Activated effector memory CD4-positive, alpha-beta T cell treated with anti-CD3 and anti-CD28 coated beads, Interleukin-2, amount 50 U/mL, for 16 hours (primary cell): ENCODE measurements at regions not wholly inside any gene's neighbourhood (a gene's known extent, or its start where the extent isn't known, plus 50 kb on each side); places are given as distances from the start of the nearest gene placed in this dataset.

ENCODE experiments used
- DNase-seq: peaks from one replicate; pipeline ENCODE4 v3.0.0-alpha.2; 2020

DNA sequence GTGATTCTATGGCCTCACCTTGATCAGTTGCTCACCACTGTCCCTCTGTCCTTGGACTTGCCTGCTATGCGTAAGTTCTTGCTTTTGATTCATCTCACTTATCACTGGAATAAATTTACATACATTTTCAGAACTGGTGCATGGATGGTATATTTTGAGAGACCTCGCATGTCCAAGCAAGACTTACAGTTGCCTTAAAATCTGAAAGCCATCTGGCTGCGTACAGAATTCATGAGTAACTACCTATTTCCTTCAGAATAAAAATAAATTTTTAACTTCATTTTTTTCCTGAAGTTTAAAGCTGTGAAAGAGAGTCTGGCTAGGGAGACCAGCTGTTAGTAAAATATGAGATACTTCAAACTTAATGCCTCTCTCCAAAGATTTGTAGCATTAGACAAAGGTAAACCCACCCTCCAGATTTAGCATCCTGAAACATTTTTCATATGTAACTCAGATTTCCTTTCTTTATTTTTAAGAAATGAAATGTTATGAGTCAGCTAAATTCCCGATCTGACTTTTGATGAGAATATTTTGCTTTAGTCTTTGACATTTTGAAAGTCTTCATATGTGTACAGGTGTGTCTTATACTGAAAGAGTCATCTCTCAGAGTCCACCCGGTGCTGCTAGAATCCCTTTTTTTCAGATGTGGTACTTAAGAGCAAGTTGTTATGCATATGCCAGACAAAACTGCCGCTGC lies 136.4 kb upstream of the CELF2 start:
- no peak for DNase-seq

DNA sequence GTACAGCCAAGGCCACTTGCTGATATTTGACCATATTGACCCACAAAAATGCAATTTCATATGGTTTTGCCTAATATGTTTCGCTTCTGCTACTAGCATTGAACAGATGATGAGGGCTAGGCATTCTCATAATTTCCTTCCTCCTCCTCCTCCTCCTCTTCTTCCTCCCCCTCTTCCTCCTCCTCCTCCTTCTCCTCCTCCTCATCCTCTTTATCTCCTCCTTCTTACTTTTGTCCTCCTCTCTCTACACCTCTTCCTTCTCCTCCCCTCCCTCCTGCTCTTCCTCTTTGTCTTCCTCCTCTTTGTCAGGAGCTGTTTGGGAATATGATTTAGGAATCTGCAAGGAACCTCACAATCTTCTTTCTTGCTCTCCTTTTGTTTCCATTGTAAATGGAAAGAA lies 133.9 kb upstream of the CELF2 start:
- DNase-seq, result no peak

DNA sequence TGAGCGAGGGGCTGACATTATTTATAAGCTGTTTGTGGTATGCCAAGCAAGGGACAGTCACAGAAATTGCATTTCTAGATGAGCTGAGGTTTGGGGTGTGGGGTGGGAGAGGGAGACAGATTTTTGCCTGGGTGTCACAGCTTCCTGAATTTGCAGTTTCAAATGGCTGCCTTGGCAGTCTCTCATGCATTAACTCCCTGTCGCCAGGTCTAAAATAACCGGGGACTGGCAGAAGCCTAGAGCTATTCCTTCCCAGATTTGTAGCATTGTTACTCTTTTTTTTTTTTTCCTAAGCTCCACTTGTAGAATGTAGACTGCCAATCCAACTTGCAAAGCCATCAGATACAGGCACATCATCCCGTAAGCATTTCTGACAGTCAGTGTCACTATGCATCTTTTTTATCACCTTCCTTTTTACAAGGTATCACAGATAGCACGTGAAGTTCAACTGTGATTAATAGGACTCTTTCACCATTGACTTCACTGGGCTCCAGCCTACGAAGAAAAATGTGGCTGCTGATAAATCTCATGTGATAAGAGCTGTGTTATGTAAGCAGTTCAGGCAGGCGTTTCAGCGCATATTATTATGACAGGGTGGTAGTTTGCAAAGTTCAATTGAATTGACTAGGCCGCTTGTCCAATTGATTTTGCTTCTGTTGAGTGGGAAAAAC lies 130.7 kb upstream of the CELF2 start:
- DNase-seq, result no peak

DNA sequence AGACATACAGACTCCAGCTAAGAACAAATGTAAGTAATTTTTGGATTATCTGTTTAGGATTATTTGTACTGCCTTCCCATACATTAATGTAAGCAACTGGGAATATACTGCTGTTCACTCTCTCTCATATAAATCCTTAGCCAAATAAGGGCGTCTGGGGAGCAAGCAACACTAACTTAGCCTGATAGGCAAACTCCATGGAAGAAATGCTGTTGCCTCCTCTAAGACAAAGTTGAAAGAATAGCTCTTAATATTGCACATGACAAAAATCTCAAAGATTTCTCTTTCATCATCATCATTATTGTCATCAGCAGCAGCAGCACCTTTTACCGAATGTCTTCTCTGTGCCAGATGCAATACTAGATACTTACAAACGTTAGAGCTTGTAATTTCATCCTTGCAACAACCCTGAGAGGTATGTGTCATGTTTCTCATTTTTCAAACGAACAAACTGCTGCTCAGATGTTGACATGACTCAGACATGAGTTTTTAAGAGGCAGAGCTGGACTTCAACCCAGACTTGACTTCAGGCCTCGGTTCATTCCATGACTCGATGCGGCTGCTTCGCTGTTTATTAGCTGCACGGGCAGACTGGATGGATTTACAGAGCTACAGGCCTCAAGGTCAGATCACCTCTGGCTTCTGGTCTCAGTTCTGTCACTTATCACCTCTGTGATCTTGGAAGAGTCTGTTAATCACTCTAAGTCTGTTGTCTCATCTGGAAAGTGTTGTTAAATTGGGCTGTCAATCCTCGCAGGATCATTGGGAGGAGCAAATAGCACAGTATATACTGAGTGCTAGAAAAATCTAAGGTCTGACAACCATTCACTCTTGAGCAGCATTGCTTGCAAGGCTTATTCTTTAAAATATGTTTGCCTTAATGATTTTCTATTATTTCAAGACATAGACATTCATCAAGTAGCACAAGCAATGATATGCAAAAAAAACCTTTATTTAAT lies 126.3 kb upstream of the CELF2 start:
- no peak for DNase-seq

DNA sequence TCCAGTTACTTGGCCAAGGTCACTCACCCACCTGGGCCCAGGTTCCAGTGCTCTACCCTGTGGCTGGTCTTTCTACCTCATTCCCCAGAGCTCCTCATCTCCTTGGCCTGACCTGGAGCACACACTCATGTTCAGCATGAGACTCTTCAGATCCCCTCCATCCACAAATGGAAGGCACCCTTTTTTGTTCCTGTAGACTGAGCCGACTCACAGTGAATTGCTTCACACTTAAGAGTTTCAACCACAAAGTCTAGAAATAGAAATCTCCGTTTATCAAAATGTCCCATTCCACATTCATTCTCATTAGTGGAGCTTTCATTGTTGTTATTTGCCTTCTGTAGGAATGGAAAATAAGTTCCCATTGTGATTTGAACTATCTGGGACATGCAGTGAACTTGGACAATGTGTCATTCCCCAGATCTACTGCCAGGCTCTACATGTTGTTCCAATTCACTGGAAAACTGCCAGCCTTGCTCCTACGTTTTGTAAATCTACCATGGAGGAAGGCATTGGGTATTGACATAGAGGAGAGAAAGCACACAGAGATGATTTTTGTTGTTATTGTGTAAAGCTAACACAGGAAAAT lies 125.3 kb upstream of the CELF2 start:
- no peak for DNase-seq

DNA sequence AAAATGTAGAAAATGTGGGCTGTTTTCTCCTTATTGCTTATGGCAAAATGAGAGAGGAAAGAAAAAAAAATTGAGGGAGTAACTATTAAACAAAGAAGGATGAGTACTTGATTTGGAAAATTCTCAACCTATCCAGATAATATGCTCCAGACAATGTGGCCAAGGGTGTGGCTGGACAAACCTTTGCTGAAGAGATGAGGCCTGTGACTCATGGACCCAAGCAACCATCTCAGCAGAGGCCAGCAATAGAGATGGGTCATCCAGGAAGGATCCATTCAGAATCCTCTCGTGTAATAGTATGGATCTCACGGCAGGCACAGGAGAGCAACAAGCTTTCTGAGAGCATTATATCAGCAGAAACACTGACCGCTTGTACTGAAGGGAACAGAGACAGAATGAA lies 120.3 kb upstream of the CELF2 start:
- DNase-seq, result no peak

DNA sequence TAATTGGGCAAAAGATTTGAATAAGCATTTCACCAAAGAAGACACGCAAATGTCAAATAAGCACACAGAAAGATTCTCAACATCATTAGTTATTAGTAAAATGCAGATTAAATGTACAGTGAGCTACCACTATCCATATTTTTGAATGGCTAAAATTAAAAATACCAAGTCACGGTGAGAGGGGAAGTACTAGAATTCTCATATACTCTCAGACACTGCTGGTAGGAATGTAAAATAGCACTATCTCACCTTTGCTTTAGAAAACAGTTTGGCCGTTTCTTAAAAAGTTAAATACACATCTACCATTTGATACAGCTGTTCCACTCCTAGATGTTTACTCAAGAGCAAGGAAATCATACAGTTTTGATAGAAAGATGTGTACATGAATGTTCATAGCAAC lies 115.8 kb upstream of the CELF2 start:
- no peak for DNase-seq

DNA sequence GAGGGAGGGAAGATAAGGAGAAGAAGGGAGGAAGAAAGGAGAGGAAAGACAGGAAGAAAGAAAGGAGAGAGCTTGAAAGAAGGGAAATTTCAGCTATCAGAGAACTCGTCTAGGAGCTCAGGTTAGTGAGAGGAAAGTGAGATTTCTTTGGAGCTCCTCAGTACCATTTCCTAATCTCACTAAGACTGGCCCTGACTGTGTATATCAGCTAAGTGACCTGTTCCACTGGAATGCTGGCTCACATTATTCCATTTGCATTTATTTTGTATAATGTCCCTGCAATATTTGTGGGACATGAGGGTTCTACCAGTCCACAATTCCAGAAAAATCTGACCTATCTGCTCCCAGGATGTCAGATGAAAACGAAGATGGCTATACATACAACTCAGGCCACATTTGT lies 114.7 kb upstream of the CELF2 start:
- DNase-seq, result no peak

DNA sequence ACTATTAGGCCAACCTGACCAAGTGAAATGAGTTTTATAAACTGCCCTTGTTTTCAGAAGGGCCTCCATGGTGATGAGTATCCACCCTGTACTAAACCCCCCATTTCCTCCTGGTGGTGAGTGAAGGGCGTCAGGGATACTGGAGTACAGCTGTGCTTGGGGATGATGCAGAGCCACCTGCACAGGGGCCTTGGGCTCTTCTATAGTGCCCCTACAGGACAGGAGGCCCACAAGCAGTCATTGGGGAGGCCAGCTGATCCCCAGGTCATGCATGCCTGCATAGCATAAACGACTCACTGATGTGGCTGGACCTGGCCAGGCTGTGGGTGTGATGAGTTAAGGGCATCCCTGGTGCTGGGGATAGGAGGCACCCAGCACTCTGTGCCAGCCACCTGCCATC lies 114.1 kb upstream of the CELF2 start:
- DNase-seq, result no peak

DNA sequence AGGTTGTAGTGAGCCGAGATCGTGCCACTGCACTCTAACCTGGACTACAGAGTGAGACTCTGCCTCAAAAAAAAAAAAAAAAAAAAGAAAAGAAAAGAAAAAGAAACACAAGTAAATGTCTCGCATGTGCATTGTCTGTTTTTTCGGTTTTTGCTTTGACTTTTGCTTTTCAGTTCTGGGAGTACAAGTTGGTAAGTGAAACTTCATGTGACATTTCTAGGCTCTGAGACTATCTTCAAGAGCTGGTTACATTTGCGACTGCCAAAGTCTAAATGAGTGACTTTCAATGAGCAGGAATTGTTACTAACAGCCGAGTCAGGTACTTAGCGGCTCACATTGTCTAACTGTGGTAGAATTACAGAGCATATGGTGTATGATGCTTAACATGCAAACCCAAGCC lies 107.0 kb upstream of the CELF2 start:
- DNase-seq, result no peak

DNA sequence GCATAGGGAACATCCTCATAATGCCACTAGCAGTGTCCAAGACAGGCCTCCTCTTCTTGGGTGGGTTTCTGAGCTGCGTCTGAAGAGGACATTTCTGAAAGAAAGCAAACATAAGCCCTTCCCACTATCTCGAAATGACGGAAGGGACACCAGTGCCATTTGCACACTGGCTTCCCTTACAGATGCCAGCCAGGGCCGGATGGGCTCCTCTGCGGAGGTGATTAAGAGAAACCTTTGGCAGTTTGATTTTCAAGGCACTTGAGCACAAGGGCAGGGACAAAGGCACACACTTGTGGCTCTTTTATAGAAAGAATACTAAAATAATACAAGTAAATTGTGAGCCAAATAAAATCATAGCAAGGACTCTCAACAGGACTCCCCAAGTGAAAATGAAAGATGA lies 106.6 kb upstream of the CELF2 start:
- DNase-seq, result no peak

DNA sequence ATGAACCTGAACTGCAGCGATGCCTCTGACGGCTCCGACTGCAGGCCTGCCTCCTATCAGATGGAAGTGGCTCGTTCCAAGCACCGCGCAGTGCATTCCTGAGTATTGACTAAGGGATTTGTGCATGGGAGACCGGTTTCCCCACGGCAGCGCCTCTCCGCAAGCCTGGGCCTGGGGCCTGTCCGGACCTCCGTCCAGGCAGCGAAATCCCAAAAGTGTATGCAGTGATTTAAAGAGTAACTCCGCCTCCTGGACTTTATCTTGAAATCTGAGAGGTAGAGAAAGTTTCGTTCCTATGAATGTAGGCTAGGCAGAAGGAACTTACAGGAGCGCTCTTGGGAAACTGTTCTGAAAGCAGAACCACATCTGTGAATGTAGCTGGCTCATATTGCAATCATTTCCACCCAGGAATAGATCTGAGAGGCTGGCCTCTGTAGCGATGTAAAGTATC lies 106.2 kb upstream of the CELF2 start:
- DNase-seq, result no peak

DNA sequence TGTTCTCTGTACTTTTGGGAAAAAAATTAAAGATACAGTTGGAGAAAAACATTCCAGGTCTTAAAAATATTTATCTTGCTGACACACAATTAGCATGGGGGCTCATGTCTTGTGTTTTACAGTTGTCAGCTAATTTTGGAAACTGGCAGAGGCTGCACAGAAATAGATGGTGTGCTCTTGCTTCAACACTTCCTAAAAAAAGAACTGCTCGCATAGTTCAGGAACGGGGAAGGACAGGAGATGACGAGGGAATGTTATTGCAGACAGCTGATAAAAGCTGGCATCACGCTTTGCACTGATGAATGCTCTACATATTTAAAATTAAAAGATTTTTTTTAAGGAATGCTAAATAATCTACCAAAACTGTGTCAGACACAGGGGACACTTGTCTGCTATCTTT lies 103.5 kb upstream of the CELF2 start:
- no peak for DNase-seq

DNA sequence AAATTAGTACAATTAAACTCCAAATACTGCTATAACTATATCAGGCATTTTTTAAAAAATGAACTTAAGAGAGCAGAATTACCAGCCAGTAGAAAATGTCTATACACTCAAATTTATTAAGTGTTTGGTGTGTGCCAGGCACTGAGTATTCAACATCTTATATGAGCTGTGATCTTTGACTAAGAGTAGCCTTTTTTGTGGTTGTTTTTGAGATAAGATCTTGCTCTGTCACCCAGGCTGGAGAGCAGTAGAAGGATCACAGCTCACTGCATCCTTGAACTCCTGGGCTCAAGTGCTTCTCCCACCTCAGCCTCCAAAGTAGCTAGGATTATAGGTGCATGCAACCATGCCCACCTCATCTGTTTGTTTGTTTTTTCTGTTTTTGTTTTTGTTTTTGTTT lies 102.5 kb upstream of the CELF2 start:
- no peak for DNase-seq

DNA sequence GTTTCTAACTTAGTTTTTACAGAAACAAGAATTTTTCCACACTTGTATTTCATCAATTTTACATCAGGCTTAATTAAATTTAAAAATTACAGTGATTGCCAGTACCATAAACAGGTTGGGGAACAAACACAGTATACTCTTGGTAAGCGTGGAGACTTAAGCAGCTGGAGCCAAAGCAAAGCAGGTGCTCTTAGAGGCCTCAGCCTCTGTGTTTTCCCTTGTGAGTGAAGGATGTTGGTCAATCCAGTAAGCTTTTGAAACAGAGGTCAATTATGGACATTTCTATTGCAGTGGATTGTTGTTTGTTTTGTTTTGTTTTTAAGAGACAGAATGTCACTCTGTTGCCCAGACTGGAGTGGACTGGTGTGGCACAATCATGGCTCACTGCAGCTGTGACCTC lies 100.6 kb upstream of the CELF2 start:
- DNase-seq, result no peak

DNA sequence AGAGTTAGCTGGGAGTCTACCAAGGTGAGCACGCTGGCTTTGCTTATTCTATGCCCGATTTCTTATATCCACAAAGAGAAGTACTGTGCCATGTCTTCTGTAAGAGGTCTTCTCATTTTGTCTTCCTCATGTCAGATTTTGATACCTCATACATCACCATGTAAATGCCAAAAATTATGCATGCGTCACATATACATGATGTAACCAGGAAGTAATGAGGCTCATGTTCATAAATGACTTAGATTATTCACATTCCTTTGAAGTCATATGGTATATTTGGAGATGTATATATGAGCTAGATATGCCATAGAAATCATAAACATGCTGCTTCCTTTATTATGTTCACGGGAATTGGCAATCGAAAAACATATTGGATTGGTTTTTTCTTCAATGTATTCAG lies 97.7 kb upstream of the CELF2 start:
- DNase-seq, result no peak

DNA sequence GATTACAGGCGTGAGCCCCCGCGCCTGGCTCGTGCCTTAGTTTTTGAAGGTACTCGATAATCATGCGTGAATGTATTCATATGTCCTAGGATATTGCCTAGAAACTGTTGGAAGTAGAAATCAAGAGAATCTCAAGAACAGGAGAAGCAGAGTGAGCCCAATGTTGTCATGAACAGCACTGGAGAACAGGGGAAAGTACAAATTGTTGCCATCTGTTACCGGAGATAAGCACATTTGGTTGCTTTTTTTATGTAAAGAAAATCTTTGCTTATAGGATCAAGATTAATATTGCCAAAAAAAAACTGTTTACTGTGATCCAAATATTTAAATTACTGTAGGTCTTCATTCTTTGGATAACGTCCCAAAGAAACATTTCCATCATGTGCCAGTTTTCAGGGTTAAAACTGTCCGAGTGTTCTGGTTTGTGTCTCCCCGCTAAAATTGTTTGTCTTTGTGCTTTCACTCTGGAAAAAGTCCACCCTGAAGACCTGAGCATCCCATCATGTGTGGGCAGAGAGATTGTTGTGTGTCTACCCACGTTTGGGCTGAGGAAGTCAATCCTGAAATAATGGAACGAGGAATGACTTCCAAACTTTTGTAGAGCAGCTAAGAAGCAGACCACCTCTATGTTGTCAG lies 95.7 kb upstream of the CELF2 start:
- DNase-seq, result no peak

DNA sequence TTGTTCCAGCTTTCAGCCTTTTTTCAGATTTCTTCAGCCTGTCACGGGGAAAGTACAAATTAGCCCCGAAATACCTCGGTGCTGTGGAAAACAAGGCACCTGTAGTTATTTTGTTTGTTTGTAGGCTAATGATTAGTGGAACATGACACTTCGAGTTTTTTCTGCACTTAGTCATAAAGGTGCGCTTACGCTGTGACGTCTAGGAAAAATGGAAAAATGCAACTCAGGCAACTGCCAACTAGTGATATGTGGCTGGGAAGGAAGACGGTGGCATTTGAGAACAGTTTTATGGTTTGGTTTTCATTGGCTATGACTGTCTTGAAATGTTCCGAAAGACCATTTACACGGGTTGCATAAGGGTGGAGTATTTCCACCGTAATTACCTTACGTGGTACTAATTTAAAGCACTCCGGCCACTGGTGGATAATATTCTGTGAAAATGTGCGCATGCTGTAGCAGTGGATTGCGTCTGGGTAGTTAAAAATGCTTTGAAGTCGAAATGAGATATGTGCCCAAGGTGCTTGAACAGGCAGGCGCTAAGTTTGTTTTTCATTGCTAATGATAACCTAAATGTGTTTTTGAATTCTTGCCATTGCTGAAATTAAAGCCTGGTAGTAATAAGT lies 94.5 kb upstream of the CELF2 start:
- DNase-seq, result no peak

DNA sequence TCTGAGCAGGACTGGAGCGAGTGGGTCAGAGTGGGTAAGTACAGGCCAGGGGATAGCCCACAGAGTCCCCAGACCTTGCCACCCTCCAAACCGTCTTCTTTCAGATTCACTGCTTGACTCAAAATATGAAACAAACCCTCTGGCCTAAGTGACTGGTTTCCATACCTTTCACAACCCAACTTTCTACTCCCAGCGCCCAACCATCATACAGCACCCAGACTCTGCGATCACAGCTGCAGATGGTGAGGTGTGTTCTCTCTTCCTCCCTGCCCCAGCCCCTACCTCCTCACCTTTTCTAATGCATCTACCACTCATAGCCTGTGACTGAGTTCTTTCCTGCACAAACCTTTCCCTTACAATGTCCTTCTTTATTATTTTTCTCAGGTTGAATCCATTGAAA lies 92.0 kb upstream of the CELF2 start:
- no peak for DNase-seq

DNA sequence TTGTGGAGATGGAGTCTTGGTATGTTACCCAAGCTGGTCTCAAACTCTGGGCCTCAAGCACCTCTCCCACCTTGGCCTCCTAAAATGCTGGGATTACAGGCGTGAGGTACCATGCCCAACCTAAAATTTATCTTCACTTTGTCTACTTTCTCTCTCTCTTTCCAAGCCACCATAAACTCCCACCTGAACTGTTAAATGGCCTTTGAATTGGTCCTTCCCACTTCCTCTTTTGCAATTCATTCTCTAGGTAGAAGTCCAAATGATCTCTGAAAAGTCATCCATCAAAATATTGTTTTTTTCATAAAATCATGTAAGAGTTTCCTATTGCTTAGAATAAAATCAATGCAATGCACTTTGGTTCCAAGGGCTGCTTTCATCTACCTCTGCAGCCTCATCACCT lies 90.1 kb upstream of the CELF2 start:
- DNase-seq, result no peak

DNA sequence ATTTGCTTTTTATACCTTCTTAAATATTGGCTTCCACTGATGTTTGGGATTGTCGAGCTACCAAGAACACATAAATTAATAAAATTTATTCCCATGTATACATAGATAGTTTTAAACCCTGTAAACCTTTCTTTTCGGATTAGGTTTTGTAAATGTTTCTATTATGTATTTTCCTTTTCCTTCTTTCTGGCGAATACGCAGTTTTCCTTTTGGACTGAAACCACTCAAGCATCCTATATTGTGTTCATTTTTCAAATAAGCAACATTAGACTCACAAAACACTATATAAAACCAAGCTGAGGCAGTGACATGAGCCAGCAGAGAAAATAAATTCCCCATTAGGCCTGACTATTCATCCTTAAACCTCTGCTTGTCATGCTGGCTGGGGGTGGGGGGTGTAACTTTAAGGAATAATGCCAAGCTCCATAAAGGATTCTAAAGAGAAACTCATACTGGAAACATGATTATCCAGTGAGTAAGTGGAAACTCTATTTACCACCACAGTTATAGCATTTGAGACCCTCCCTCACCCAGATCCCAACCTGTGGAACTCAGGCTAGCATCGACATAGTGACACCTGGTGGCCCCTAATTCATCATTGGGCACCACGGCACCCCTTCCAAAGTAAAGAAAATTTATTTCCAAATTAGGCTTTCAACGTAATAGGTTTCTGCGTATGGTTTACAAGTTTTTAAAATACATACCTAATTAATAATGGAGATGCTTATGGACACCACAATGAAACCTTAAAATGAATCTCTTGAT lies 86.5 kb upstream of the CELF2 start:
- DNase-seq, result no peak

DNA sequence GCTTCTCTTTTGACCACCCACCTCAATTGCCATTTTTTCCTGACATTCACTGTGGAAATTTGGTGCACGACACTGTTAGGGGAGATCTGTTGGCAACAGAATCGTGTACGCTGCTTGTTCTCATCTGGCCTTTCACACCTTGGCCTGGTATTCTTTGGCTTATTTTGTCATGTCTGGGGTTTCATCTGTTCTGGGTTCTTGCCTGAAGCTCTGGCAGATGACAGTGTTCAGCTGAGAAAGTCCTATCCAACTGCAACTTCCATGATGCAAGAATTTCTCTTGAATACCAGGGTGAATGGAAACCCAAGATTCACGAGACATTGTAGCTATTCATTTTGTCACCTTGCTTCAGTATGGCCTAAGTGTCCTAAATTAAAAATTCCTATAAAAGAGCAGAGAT lies 82.6 kb upstream of the CELF2 start:
- DNase-seq, result no peak
